Neutrophil (primary cell): ENCODE measurements at regions not wholly inside any gene's neighbourhood (a gene's known extent, or its start where the extent isn't known, plus 50 kb on each side); places are given as distances from the start of the nearest gene placed in this dataset.

ENCODE experiments used
- H3K27ac ChIP-seq: fragments of 200-600 bp; sonication (generic); 2 replicates; pipeline ENCODE4 v1.5.1; 2016; ENCODE audit warnings: mild to moderate bottlenecking, moderate library complexity
- H3K27me3 ChIP-seq: fragments of 200-600 bp; sonication (generic); 2 replicates; pipeline ENCODE4 v1.6.0; 2016; ENCODE audit warnings: mild to moderate bottlenecking
- H3K36me3 ChIP-seq: fragments of 200-600 bp; sonication (generic); 2 replicates; pipeline ENCODE4 v1.5.1; 2017
- H3K4me1 ChIP-seq, 2 experiments: fragments of 200-600 bp in 1 of 2; sonication (generic) in 1 of 2; 1 replicate in 1 of 2; 2 replicates in 1 of 2; pipeline versions ENCODE4 v1.5.1 to v1.6.1; 2013 to 2016; ENCODE audit warnings: low read depth in 1 of 2, low read length in 1 of 2, mild to moderate bottlenecking in 1 of 2, moderate library complexity in 1 of 2; ENCODE audit not compliant: control insufficient read depth in 1 of 2, insufficient read depth in 1 of 2
- H3K4me3 ChIP-seq, 2 experiments: fragments of 200-600 bp in 1 of 2; sonication (generic) in 1 of 2; 1 replicate in 1 of 2; 2 replicates in 1 of 2; pipeline ENCODE4 v1.5.1; 2013 to 2016; ENCODE audit warnings: low read depth in 1 of 2, low read length in 1 of 2, mild to moderate bottlenecking in 1 of 2, moderate library complexity in 1 of 2
- H3K9me3 ChIP-seq: fragments of 200-600 bp; sonication (generic); 2 replicates; pipeline ENCODE4 v1.5.1; 2016
- TF ChIP-seq, protein P1 (sequence below): fragments of 200-600 bp; sonication (generic); IDR thresholded peaks from 2 replicates; pipeline ENCODE4 v1.5.1; 2016; ENCODE audit warnings: antibody characterized with exemption

DNA sequence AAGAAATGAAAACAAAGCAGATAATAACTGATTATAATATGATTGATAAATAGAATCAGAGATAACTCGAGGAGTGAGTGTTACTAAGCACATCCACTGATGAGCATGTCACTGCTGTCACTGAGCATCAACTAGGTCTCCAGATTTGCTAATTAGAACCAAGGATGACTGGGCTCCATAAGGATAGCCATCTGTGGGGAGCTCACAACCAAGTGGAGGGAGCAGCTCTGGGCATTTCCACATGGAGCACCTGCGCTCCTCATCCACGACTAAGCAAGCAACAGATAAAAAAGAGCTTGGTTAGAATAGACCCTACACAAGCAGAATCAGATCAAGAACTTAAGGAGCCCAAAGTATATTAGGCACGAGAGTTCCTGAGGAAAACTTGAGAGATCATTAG, 396.0 kb upstream of the B3GAT1 start:
- TF ChIP-seq, protein P1, sequence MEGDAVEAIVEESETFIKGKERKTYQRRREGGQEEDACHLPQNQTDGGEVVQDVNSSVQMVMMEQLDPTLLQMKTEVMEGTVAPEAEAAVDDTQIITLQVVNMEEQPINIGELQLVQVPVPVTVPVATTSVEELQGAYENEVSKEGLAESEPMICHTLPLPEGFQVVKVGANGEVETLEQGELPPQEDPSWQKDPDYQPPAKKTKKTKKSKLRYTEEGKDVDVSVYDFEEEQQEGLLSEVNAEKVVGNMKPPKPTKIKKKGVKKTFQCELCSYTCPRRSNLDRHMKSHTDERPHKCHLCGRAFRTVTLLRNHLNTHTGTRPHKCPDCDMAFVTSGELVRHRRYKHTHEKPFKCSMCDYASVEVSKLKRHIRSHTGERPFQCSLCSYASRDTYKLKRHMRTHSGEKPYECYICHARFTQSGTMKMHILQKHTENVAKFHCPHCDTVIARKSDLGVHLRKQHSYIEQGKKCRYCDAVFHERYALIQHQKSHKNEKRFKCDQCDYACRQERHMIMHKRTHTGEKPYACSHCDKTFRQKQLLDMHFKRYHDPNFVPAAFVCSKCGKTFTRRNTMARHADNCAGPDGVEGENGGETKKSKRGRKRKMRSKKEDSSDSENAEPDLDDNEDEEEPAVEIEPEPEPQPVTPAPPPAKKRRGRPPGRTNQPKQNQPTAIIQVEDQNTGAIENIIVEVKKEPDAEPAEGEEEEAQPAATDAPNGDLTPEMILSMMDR: no peak

DNA sequence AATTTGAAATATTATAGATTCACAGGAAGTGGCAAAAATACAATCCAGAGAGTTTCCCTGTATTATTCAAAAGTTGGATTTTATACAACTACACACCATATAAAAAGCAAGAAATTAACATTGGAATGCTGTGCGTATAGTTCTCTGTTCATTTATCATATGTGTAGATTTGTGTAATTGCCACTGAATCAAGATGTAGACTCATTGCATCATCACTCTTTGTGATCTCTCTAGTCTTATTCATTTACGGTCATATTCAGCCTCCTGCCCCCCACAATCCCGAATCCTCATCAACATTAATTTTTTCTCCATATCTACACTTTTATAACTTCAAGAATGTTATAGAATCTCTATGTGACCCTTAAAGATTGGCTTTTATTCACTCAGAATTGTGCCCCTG, 390.6 kb upstream of the B3GAT1 start:
- Histone ChIP-seq H3K9me3 (no peaks in the 10 kb centered on the region), H3K4me1 (no peaks in the 10 kb centered on the region), H3K36me3 (no peaks in the 10 kb centered on the region), H3K27me3 (peaks cover 5% of the 10 kb centered on the region), H3K4me3 (no peak overlapping the region), H3K27ac (no peak overlapping the region)
- TF ChIP-seq, protein P1: no peak

More for the DNA sequence above, 396.0 kb upstream of the B3GAT1 start:
- no peaks in the 10 kb centered on the region for H3K27me3 ChIP-seq
- no peak overlapping the region for H3K4me3 ChIP-seq
- H3K9me3 ChIP-seq: no peaks in the 10 kb centered on the region
- no peaks in the 10 kb centered on the region for H3K4me1 ChIP-seq
- no peaks in the 10 kb centered on the region for H3K36me3 ChIP-seq
- no peak overlapping the region for H3K27ac ChIP-seq

DNA sequence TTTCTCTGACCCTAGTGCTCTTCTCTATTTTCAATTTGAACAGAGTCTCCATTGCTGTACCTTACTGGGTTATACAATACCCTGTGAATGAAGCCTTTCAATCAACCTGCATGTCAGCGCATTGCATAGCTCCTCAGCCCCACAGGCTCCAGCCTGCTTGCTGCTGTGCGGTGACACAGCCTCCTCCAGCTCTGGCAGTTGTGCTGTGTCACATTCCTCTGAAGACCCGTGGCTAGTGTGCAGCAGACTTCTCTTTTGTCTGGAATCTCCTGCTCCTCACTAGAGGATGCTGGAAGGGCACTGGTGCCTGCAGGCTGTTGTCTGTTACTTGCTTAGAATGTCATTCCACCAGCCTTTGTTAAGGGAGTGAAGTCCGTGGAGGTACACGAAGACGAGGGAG, 390.1 kb upstream of the B3GAT1 start:
- Histone ChIP-seq H3K4me3 (no peak overlapping the region), H3K9me3 (no peaks in the 10 kb centered on the region), H3K27me3 (peaks cover 5% of the 10 kb centered on the region), H3K27ac (no peak overlapping the region), H3K36me3 (no peaks in the 10 kb centered on the region), H3K4me1 (no peaks in the 10 kb centered on the region)
- TF ChIP-seq, protein P1: no peak

DNA sequence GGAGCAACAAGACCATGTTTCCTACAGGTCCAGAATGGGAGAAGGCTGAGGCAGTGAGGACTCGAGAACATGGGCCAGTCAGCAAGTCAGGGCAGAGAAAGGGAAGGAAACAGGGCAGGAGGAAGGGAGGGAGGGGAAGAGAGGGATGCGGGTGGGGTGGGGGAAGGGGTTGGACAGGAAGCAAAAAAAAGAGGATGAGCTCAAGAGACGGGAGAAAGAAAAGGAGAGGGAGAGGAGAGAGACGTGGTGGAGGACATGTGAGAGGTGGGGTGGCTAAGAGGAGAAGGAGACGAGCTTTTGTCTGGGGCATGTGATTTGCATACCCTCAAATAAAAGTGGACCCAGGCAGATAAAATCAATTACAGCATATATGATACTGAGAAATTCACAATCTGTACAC, 389.5 kb upstream of the B3GAT1 start:
- Histone ChIP-seq H3K36me3 (no peaks in the 10 kb centered on the region), H3K27me3 (peaks cover 5% of the 10 kb centered on the region), H3K9me3 (no peaks in the 10 kb centered on the region), H3K4me3 (no peak overlapping the region), H3K27ac (no peak overlapping the region), H3K4me1 (no peaks in the 10 kb centered on the region)
- TF ChIP-seq, protein P1: no peak

DNA sequence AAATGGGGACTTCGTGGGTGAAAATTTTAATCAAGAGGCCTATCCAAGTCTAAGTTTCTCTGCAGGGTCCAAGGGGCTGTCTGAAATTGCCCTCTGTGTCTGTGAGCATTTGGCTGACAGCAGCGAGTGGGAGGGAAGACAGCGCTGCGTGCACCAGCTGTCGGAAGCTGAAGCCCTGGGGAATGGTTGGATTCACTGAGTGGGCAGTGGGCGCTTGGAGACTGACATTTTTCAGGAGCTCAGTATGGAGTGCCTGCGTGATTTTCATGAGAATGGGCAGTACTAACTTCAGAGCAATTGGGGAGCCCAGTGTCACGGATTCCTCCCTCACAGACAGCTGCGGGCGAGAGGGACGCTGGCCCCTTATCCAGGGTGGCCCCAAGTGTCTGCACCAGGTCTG, 388.8 kb upstream of the B3GAT1 start:
- Histone ChIP-seq H3K27me3 (peaks cover 5% of the 10 kb centered on the region), H3K27ac (no peak overlapping the region), H3K36me3 (no peaks in the 10 kb centered on the region), H3K4me1 (no peaks in the 10 kb centered on the region), H3K9me3 (no peaks in the 10 kb centered on the region), H3K4me3 (no peak overlapping the region)
- TF ChIP-seq, protein P1: no peak

DNA sequence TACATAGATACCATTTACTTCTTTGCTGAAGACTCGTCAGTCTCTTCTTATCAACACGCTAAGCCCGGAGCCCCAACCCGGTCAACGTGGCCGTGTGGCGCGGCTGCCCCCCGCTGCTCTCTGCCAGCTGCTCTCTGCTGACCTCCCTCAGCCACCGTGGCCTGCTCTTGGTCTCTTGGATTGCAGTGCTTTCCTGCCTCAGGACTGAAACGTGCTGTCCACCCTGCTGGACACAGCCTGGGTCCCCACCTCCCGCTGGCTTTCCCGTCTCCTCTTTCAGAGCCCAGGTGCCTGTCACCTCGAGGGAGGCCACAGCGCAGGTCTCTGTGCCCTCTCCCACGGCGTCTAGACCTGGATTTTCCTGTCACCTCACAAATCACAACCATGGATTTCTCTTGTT, 388.1 kb upstream of the B3GAT1 start:
- no peaks in the 10 kb centered on the region for H3K36me3 ChIP-seq
- H3K27me3 ChIP-seq: peaks cover 5% of the 10 kb centered on the region
- H3K4me1 ChIP-seq: no peaks in the 10 kb centered on the region

More for the DNA sequence above, 388.1 kb upstream of the B3GAT1 start:
- Histone ChIP-seq H3K27ac (no peak overlapping the region), H3K9me3 (no peaks in the 10 kb centered on the region), H3K4me3 (no peak overlapping the region)
- TF ChIP-seq, protein P1: no peak
